Amygdala (tissue), 56 donors: ENCODE measurements at regions not wholly inside any gene's neighbourhood (a gene's known extent, or its start where the extent isn't known, plus 50 kb on each side); places are given as distances from the start of the nearest gene placed in this dataset.
"Not testable (repeated sequence)": the region's sequence is repeated elsewhere in the genome, so short reads cannot be mapped to it uniquely, and the experiment has no call there.

Source experiments
- DNase-seq, 56 donors: peaks; one replicate each; lab custom pipeline; 2025; lab: John Stamatoyannopoulos, UW

GRCh38 chr5:28344836-28345433 lies 1306.5 kb upstream of the CDH9 start:
- DNase-seq: no peak

DNA sequence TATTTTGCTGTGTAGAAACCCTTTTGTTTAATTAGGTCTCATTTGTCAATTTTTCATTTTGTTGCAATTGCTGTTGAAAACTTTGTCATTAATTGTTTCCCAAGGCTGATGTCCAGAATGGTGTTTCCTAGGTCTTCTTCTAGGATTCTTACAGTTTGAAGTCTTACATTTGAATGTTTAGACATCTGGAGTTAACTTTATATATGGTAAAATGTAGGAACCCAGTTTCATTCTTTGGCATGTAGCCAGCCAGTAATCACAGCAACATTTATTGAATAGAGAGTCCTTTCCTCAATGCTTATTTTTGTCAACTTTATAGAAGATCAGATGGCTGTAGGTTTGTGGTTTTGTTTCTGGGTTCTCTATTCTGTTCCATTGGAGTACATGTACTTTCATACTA lies 1290.8 kb upstream of the CDH9 start:
- no peak for DNase-seq

- DNase-seq: no peak
Measured at GRCh38 chr5:28328681-28329080, 1290.3 kb upstream of the CDH9 start.

- DNase-seq: no peak
Measured at GRCh38 chr5:28324174-28324573, 1285.8 kb upstream of the CDH9 start.

DNA sequence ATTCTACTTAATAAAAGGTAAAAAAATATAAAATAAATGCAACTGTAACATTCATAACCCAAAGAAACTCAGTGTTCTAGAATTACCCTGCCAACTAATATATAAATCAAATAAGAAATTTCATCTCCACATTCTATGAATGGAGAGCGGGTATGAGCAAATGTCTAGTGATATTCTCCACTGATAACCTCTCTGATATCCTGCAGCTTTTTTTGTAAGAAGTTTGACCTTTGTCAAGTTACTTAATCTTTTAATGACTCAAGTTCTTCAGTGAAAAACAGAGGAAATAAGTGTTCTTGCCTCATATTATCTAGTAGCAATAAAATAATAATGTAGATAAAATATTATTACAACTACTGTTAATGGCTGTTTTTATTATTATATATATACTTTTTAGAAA lies 1275.6 kb upstream of the CDH9 start:
- DNase-seq: no peak

GRCh38 chr5:28313321-28313951 lies 1275.0 kb upstream of the CDH9 start:
- DNase-seq: no peak

DNA sequence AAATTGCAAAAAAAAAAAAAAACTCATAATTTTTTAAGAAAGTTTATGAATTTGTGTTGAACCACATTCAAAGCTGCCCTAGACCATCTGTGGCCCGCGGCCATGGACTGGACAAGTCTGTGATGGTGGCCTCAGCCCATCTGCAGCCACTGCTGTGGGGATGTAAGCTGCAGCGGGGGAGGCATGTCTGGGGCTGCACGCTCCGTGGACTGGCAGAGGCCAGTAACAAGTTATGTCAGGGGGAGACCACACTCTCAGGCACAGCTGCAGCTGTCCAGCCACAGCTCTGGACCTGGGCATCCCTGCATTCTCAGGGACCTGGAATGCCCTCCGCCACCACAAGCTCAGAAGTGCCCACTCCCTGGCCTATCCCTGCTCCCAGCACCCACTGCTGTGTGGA lies 1272.3 kb upstream of the CDH9 start:
- no peak for DNase-seq

DNA sequence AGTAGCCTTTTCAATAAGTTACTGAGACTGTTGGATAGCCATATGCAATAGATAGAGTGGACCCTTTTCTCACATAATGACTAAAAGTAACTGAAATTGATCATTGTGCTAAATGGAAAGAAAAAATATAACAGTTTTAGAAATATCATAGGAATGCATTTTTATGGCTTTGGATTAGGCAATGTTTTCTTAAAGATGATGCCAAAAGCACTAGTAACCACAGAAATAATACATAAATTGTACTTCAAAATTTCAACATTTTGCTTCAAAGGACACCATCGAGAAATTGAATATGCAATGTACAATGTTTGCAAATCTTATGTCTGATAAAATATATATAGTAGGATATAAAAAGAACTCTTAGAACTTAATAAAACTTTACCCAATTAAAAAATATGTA lies 1267.5 kb upstream of the CDH9 start:
- DNase-seq: no peak

GRCh38 chr5:28301712-28302111 lies 1263.3 kb upstream of the CDH9 start:
- DNase-seq: no peak

- no peak for DNase-seq
Measured at GRCh38 chr5:28296254-28297013, 1258.0 kb upstream of the CDH9 start.

- DNase-seq: not testable (repeated sequence)
Measured at GRCh38 chr5:28287021-28287420, 1248.6 kb upstream of the CDH9 start.

DNA sequence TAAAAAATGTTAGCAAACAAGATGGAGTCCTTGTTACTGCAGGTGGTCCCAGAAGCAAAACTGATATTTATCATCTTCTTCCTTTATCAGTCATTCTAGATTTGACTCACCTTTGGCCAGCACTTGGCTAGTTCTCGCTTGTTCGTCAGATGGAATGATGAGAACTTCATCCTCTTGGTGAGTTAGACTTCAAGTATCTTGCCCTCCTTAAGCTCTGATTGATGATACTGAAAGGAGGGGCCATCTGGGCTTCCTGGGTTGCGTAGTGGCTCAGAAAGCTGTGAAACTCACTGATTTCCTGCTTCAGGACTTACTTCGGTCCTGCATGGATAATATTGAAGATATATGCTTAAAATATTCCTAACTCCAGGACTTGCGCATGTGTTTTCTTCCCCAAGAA lies 1248.2 kb upstream of the CDH9 start:
- DNase-seq: no peak

DNA sequence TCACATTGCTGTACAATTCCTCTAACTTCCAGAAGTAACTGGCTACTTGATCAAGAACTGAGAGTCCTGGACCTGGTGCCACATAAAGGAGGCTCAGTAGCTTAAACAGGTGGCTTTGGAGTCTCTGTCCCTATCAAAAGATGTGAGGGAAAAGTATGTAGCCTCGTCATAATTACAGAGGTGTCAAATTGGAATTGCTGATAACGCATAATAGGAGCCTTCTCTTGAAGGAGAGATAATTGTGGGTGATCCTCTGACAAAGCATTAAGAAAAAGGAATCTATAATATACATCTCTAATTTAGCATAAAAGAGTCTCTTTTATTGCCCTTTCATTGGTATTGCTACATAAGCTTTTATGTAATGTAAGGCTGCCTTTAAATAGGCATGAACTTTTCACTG lies 1246.4 kb upstream of the CDH9 start:
- no peak for DNase-seq

- DNase-seq: no peak
Measured at GRCh38 chr5:28281351-28281750, 1243.0 kb upstream of the CDH9 start.

- DNase-seq: no peak
Measured at GRCh38 chr5:28275931-28276330, 1237.5 kb upstream of the CDH9 start.

GRCh38 chr5:28269978-28270377 lies 1231.6 kb upstream of the CDH9 start:
- DNase-seq: no peak

DNA sequence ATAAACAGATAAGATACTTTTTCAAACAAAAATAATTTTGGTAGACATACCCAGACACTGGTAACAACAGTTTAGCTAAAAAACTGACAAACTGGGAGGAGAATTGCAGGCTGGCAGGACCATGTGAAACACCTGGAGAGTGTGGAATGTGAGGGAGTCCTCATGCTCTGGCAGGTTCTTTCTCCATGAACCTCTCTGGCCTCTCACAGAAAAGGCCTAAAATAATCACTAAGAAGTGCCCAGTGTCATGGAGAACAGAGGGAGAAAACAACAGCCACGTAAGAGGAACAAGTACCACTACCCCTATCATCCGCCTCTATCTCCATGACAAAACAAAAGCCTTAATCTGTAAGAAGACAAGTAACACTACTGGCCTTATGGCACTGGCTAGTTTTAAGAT lies 1227.5 kb upstream of the CDH9 start:
- DNase-seq: no peak

GRCh38 chr5:28254846-28255245 lies 1216.5 kb upstream of the CDH9 start:
- no peak for DNase-seq

DNA sequence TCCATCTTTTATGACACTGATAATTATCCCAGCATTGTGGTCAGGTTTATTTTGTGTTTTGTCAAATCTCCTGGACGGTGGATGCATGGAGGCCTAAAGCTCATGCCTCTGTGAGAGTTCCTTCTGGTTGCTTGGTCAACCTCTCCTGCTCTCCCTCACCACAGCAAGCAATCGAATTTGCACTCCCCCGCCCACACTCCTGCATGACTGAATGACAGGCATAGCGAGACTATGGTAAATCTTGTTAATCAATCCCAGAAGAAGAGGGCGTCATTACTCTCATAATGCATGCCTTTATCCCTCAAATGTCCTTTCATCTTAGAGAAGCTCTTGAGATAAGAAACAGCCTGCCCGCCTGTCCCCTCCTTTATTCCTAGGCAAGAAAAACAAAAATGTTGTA lies 1215.0 kb upstream of the CDH9 start:
- DNase-seq: no peak

GRCh38 chr5:28249771-28250415 lies 1211.5 kb upstream of the CDH9 start:
- DNase-seq: no peak

- no peak for DNase-seq
Measured at GRCh38 chr5:28234356-28234968, 1196.1 kb upstream of the CDH9 start.
